NK-92 (cell line): ENCODE measurements at regions not wholly inside any gene's neighbourhood (a gene's known extent, or its start where the extent isn't known, plus 50 kb on each side); places are given as distances from the start of the nearest gene placed in this dataset.

ENCODE experiments used
- DNase-seq: peaks from one replicate; lab custom pipeline; 2025; ENCODE audit not compliant: unreplicated experiment; lab: John Stamatoyannopoulos, UW

DNA sequence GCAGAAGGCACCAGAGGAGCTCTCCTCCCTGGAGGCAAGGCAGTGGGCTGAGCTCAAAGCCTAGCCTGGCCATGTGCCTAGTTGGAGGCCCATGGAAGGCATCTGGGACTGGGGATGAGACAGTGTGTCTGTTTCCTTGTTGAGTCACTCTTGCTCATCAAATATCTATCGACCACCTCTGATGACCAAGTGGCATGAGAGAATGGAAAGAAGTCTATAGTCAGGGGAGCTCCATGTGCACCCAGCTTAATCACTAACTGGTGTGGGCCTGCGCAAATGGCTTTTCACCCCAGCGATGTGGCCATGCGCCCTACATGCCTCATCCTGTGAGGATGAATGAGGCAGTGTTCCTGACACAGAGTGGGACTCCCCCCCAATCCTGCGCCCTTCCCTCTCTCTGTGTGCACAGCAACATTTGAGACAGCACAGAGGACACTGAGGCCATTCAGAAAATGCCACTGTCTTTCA, 229.9 kb downstream of the RPS24 start:
- DNase-seq = no peak

DNA sequence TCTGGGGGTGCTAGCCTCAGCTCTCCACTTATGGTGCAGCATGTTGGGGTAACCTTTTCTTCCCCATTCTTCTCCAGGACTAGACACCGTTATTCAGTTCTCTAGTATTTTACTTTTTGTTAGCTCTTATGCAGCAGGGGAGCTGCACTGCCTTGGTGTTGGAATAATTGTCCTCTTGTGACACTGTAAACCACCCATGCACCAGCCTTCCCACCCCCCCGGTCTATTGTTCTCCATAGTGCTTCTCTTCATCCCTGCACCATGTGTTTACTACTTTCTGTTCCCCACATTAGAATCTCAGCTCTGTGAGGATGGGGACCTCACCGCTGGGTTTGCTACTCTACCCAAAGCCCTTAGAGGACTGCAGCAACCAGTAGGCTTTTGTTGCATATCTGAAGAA, 230.7 kb downstream of the RPS24 start:
- DNase-seq = no peak

DNA sequence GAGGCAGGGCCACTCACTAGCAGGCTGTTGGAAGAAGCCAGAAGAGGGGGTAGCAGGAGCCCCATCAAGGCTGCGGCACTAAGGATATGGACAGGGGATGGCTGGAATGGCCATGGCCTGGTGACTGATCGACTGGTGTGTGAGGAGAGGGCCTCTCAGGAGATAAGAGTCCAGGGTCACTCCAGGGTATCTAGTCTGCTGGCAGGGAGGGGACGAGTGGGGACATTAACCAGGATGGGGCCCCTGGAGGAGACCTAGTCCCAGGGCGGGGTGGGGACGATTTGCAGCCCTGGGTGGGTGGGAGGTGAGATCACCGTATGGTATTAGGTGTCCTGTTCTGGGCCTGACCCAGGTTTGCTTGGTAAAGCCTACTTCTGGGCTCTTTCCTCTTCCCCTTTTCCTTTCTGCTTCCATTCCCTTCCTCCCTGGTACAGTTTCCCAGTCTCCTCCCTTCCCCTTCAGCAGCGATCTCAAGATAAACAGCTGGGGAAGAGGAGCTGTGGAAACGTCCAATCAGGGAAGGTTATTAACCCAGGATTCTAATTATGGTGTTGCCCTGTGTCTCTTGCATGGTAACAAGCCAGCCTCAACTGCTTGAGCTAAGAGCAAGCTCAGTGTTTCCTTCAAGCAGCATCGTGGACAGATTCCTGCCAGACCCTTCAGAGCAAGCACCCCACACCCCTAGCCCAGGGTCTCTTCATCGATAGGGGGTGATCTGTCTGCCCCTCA, 233.2 kb downstream of the RPS24 start:
- no peak for DNase-seq

DNA sequence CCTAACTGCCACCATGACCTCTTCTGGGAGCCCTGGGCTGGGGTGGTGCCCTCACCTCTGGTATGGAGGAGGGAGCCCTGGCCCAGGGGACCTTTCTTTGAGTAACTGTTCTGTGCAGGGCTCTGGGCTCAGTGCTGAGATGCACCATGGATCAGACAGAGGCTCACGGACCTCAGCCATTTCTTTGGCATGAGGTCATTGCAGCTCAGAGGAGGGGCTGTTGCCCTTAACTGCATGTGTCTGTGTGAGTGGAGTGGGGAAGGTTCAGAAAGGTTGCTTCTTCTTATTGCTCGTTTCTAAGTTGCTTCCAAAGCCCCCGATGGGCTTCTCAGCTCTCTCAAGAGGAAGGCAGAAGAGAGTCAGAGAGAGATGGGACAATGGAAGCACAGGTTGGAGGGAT, 233.9 kb downstream of the RPS24 start:
- no peak for DNase-seq

DNA sequence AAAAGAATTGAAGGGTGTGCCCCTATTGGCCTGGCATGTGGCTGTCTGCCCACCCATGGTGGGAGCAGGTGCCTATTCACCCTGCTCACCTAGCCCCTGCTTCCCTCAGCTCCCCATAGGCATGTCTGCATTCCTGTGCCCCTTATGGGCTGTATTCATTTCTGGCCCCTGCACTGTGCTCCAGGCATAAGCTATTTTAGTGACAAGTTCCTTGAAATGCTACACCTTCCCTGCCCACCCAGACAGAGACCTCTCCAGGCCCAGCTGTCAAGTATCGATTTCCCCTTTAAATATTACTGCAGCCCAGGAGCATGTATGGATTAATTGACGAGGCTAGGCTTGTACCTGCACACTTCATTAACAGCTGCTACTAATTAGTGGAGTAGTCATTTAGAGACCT, 235.4 kb downstream of the RPS24 start:
- DNase-seq = no peak

DNA sequence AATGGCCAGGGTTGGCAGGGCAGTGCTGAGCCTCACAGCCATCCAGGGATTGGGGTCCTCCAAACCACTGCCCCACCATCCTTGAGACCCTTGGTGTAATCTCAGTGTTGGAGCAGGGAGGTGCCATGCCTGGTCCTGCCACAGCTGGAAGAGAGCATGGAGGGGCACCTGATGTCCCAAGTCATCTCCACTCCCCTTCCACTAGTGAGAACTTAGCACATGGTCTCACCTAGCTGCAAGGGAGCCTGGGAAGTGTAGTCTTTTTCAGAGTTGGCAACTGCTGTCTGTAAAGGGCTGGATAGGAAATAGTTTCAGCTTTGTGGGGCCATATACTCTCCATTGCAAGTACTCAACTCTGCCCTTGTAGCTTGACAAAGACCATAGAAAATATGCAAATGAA, 238.7 kb downstream of the RPS24 start:
- DNase-seq = no peak

- DNase-seq = no peak
Observed at GRCh38 chr10:78274491-78274890, 240.8 kb downstream of the RPS24 start.

DNA sequence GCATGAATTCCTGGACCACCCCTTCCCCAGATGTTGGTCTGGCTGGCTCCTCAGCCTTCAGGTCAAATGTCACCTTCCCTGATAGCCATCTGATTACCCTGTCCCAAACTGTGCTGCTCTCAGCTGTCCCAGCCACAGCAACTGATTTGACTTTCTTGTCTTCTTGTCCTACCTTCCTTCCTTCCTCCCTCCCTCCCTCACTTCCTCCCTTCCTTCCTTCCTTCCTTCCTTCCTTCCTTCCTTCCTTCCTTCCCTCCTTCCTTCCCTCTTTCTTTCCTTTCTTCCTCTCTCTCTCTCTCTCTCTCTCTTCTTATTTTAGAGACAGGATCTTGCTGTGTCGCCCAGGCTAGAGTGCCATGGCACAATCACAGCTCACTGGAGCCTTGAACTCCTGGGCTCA, 242.5 kb downstream of the RPS24 start:
- no peak for DNase-seq

DNA sequence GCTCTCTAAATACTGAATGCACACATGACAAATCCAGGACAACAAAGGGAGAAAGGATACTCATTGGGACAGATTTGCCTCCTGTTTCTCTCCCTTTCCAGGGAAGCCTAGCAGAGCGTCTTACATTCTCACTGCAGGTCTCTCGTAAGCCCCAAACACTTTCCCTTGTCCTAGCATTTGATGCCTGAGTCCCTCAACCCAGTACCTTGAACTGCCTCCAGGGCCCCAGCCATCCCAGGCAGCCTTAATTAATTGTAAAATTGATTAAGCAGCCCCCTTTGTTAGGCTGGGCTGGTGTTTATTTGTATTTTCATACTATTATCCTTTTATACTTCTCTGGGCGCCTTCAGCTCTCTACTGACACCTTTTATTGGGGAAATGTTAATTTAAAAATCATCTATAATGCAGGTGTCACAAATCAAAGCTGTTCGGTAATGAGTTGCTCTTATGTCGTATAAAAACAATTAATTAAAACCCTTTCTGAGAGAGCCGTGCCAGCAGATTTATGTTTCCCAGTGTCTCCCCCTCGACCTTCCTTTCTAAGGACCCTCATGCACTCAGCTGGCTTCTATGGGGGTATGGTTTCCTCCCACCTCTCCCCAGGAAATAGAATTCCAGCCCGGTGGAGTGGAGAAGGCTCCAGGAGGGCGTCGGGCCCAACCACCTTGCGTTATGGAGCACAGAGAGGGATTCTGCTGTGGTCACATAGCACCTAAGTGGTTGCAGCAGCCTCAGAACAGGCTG, 243.8 kb downstream of the RPS24 start:
- DNase-seq = no peak

DNA sequence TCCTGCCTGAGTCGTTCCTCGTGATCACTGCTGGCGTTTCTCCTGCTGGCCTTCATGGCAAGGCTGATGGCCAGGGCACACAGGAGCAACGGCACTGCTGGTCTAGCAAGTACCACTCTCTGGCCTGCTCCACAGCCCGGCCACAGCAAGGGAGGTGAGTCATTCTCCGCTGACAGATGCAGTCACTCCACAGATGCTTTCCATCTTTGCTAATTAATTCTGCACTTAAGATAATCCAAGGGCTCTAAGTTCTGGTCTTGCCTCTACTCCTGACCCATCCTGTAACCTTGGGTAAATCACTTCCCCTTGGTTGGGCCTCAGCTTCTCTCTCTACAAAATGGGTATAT, 244.4 kb downstream of the RPS24 start:
- DNase-seq = no peak

- no peak for DNase-seq
Observed at GRCh38 chr10:78279756-78280155, 246.1 kb downstream of the RPS24 start.

DNA sequence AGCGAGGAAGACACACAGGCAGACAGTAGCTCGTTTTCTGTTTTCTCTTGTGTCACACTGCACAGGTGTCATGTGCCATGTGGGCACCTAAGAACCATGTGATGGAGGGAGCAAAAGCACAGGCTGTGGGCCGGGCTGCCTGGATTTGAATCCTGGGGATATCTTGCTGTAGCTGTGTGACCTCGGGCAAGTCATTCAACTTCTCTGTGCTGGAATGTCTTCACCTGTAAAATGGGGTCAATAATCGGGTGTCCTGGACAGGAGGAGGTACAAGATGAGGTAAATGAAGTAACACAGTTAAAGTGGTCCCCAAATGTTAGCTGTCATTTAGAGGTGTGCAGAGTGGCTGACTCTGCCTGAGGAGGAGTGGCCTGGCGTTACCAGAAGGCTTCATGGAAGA, 246.9 kb downstream of the RPS24 start:
- no peak for DNase-seq

GRCh38 chr10:78281627-78282026, 248.0 kb downstream of the RPS24 start:
- DNase-seq = no peak

DNA sequence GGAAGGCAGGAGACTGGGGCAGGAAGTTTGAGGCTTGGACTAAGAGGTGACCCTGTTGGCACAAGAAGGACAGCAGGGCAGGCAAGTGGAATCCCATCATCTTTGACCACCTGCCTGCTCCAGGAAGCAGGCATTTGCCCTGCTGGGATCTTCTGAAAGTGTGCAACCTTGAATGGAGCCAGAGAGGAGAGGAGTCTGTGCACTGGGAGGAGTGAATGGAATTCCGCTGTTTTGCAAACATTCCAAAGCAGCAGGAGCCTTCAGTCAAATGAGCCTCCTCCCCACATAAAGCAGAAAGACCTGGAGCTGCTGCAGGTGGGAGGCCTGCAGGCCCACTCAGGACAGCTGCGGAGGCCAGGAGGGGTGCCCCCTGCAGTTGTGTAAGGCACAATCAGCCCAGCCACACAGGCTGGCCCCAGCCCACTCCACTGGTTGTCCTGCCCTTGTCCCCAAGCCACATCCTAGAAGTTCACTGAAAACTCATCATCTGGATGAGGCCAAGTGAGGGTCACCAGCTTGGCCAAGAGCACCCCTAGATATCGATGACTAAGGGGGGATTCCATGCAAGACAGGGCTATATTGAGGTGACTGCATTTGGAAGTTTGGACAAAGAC, 249.5 kb downstream of the RPS24 start:
- DNase-seq = no peak

GRCh38 chr10:78284381-78284780, 250.7 kb downstream of the RPS24 start:
- DNase-seq = no peak

GRCh38 chr10:78285226-78285625, 251.6 kb downstream of the RPS24 start:
- DNase-seq = no peak

GRCh38 chr10:78286186-78286585, 252.5 kb downstream of the RPS24 start:
- no peak for DNase-seq

DNA sequence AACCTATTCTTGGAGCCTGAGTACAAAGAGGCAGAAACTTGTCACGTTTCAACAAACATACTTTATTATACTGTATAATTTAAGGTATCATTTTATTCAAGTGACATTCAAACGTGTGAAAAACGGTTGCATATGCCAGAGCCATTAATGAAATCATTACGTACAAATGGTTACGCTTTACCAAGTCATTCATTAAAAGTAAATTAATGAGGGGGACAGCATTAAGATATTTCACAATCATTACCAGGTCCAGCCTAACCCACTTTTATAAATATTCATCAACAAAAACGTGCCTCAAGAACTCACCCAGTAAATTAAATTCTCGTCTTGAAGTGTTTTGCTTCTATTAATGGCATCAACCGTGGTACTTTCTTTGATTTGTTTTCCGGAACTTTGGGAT, 253.0 kb downstream of the RPS24 start:
- no peak for DNase-seq

- DNase-seq = no peak
Observed at GRCh38 chr10:78287618-78288017, 254.0 kb downstream of the RPS24 start.

DNA sequence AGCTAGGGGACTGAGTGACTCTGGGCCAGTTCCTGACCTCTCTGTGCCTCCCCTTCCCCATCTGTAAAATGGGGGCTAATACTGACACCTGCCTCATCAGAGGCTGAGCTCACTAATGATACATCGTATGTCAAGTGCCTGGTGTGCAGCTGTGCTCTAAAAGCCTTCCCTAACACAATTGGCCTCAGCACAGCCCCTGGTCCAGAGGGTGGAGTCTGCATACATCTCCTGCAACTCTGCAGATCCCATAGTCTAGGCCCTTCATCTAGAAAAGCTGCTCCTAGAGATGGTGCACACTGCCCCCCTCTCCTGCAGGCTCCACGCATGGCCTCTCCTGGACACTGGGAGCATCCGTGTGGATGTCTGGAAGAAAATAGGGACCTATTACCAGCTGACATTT, 255.0 kb downstream of the RPS24 start:
- DNase-seq = no peak

GRCh38 chr10:78290131-78290750, 256.6 kb downstream of the RPS24 start:
- no peak for DNase-seq

DNA sequence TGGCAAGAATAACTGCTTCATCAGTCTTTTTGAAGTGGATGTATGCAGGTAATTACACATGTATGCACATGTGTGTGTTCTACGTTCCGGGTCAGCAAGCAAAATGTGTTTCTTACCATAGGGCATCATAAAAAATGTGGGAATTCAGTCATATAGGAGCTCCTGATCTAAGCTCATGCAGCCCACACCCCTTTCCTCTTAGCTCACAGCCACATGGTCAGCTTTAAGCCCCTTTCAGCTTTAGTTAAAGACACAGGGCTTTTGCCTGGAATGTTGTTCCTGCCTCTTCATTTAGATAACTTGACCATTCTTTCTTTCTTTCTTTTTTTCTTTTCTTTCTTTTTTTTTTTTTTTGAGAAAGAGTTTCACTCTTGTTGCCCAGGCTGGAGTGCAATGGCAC, 258.1 kb downstream of the RPS24 start:
- no peak for DNase-seq
